Raji (cell line): ENCODE measurements at regions not wholly inside any gene's neighbourhood (a gene's known extent, or its start where the extent isn't known, plus 50 kb on each side); places are given as distances from the start of the nearest gene placed in this dataset.

Experiments used
- POLR2A ChIP-seq: IDR thresholded peaks from 2 replicates; pipeline ENCODE4 v1.6.1; 2011; ENCODE audit warnings: low read depth, low read length, control low read depth; ENCODE audit not compliant: insufficient read depth

GRCh38 chr12:131334835-131335234 is 376.1 kb upstream of the SFSWAP start:
- TF ChIP-seq POLR2A: no peak

- no peak for TF ChIP-seq POLR2A
Observed at GRCh38 chr12:131335456-131335855, 375.4 kb upstream of the SFSWAP start.

- TF ChIP-seq POLR2A: no peak
Observed at GRCh38 chr12:131340616-131341210, 370.2 kb upstream of the SFSWAP start.

GRCh38 chr12:131345521-131346436 is 365.1 kb upstream of the SFSWAP start:
- no peak for TF ChIP-seq POLR2A

- no peak for TF ChIP-seq POLR2A
Observed at GRCh38 chr12:131346555-131347344, 364.1 kb upstream of the SFSWAP start.

GRCh38 chr12:131347345-131347714 is 363.6 kb upstream of the SFSWAP start:
- no peak for TF ChIP-seq POLR2A

- no peak for TF ChIP-seq POLR2A
Observed at GRCh38 chr12:131347732-131348131, 363.2 kb upstream of the SFSWAP start.

GRCh38 chr12:131348231-131348630 is 362.7 kb upstream of the SFSWAP start:
- TF ChIP-seq POLR2A: no peak

GRCh38 chr12:131348646-131349045 is 362.2 kb upstream of the SFSWAP start:
- TF ChIP-seq POLR2A: no peak

- TF ChIP-seq POLR2A: no peak
Observed at GRCh38 chr12:131349397-131350127, 361.3 kb upstream of the SFSWAP start.

GRCh38 chr12:131350943-131351318 is 360.0 kb upstream of the SFSWAP start:
- no peak for TF ChIP-seq POLR2A

GRCh38 chr12:131351319-131352028 is 359.4 kb upstream of the SFSWAP start:
- TF ChIP-seq POLR2A: no peak

- no peak for TF ChIP-seq POLR2A
Observed at GRCh38 chr12:131352296-131352900, 358.5 kb upstream of the SFSWAP start.

- no peak for TF ChIP-seq POLR2A
Observed at GRCh38 chr12:131353376-131353775, 357.5 kb upstream of the SFSWAP start.
